GM18519 (cell line): ENCODE measurements at regions not wholly inside any gene's neighbourhood (a gene's known extent, or its start where the extent isn't known, plus 50 kb on each side); places are given as distances from the start of the nearest gene placed in this dataset.
"Not testable (repeated sequence)": the region's sequence is repeated elsewhere in the genome, so short reads cannot be mapped to it uniquely, and the experiment has no call there.

Experiments used
- ATAC-seq: cut with Tn5 transposase; IDR thresholded peaks from one replicate; pipeline ENCODE4 v1.9.1; 2021; ENCODE audit warnings: mild to moderate bottlenecking, moderate library complexity; ENCODE audit not compliant: unreplicated experiment, low FRiP score

DNA sequence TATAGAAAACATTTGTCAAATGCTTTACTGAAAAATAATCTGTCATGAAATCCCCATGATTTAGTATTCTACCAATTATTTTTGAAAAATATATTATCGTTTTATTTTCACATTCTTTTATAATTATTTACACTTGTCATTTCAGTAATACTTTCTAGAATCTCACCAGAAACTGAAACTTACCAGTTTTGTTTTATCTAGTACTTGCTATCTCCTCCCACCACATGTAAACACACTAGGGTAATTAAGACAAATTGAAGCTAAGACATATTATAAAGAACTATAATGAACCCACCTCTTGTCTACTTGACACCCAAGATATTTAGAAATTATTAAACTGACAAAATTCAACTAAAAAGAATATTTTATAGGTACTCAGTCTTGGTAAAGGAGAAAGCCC, 51.5 kb upstream of the GRM3 start:
- ATAC-seq: peak; percentile 71

DNA sequence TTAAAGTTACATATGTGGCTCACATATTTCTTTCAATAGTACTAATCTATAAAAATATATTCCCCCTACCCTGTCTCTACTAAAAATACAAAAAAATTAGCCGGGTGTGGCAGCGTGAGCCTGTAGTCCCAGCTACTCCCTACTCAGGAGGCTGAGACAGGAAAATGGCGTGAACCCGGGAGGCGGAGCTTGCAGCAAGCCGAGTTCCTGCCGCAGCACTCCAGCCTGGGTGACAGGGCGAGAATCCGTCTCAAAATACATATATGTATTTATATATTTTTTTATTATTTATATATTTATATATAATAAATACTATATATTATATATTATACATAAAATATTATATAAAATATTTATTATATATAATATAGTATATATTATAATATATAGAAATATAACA, 69.7 kb upstream of the GRM3 start:
- ATAC-seq: no peak

DNA sequence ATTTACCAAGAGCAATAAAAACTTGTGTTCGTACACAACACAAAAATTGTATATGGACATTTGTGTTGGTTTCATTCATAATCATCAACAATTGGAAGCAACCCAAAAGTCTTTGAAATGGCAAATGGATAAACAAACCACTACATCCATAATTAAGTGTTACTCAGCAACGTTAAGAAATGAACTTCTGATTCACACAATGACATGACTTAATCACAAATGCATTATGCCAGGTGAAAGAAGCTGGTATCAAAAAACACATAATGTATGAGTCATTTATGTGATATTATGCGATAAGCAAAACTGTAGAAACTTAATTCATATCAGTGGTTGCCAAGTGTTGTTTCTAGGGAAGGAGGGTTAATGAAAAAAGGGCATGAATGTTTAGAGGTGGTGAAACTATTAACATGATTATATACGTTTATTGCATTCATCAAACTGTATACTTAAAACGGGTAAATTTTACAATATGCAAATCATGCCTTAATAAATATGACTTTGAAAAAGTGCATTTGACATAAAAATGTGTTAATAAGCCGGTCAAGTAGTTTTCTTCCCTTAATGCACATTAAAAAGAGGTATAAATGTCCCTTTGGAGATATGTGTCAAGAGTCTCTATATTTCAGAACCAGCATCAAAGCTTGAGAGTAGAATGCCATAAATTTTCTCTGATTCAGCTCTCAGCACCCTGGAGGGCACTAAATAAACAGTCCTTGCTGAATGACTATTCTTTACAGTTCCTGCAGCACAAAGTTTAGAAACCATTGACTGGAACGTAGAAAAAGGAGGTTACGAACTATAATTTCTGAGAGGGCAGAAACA, 84.8 kb upstream of the GRM3 start:
- no peak for ATAC-seq

DNA sequence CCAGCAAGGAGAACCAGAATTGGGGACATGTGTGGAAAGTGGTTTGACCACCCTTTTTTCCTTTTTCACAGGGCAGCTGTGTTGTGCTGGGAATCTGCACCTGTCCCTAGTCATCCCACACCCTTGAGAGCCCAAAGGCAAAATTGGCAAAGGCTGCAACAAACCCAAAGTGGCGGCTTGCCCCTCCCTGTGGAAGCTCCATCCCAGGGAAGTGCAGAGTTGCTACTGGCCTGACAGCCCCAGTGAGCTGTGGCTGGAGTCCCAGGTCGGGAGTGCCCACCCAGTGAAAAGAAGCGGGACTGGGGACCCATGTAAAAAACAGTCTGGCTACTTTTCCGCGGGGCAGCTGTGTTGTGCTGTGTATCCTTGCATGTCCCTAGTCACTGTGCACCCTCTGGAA, 109.1 kb upstream of the GRM3 start:
- no peak for ATAC-seq

DNA sequence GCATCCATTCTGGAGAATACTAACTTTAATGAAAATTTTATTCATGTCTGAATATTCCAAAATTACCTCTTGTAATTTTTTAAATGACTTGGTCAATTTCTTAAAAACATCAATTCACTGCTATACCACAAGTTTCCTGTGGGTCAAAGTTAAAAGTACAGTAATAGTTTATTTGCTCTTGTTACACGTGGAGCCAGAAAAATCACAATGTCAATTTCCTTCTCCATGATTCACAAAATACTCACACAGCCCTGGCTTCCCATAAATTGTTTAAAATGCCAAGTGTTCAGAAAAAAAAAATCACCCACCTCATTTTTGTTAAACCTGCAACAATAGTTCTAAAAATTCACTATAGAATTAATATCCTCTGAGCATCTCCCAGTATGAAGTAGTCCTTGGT, 139.5 kb upstream of the GRM3 start:
- ATAC-seq: no peak

DNA sequence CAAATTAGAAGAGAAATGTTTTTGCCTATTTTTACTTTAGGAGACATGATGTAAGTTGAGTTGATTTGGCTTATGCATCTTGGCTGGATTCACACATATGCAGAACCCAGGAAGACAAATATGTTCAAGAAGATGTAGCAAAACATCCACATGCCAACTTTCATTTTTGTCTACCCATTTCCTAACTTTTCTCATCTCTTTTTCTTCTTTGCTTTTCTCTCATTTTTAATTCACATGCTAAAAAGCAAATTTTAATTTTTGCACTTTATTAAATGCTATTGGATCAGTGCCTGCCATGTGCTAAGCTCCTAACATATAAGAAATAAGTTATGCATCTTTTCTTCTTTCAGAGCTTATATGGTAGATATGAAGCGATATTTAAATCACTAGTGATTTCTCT, 143.7 kb upstream of the GRM3 start:
- ATAC-seq: no peak

DNA sequence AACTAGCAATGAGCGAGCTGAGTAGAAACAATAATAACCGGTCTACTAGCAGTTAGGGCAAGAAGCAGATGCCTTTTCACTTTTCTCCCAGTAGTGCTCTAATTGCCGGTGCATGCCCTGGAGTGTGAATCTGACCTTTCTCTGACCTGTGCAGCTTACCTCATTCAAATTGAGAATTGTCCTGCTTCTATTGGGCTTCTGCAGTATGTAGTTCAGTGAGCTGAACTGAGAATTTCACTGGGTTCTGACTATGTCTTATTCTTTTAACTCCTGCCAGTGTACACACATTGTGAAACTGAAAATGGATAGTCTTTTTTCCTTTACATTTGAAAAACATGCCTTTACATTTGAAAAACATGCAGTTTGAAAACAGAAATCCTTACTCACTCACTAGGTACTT, 157.9 kb upstream of the GRM3 start:
- no peak for ATAC-seq

DNA sequence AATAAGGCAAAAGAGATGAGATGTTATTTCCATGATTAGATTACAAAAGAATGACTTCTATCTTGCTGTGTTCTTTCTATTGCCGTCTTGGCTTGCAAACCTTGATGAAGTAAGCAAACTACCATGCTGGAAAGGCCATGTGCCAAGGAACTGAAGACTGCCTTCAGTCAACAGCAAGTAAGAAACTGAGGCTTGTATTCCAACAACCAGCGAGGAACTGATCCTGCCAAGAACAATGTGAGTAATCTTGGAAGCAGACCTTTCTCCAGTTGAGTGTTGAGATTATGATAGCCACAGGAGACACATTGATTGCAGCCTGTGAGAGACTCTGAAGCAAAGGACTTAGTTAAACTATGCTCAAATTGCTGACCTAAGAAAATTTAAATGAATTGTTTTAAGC, 164.6 kb upstream of the GRM3 start:
- ATAC-seq: no peak

DNA sequence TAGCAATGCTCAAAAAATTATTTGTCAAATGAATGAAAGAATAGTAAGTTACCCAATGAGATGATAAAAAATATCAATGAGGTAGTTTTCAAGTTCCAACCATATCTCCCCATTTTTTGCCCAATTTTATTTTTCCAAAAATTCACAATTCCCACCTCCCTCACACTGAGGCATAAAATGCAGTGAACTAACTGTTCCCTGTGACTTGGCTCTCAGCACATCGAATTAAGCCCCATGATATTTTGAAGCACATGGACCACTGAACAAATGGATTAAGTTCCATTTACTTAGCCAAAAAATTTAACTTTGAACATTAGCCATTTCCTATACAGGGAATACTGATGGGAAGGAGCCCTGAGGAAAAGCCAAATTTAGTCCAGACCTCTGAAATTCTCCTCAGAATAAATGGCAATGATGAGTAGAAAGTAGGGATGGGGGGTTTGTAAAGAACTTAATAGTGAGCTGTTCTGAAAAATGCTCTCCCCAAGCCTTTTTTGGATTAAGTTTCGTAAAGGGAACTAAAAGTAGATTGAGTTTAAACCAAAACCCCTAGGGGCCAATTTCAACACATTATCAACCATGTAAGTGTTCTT, 166.3 kb upstream of the GRM3 start:
- no peak for ATAC-seq

DNA sequence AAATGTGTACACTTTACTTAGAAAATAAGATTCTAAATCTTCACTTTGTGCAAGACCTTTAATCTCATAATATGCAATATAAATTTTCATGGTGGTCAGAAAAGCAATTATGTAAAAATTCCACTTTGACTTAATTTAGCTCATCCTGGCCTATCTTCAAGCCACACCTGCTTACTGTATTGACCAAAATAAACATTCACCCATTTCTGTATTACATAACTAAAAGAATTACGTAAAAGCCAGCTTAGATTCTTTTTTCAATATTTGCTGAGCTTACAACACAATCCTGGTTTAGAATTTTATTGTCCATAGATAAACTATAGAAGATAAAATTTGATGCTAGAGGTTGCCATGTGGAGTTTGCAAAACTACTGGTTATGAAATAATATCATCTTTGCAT, 172.9 kb upstream of the GRM3 start:
- ATAC-seq: no peak

DNA sequence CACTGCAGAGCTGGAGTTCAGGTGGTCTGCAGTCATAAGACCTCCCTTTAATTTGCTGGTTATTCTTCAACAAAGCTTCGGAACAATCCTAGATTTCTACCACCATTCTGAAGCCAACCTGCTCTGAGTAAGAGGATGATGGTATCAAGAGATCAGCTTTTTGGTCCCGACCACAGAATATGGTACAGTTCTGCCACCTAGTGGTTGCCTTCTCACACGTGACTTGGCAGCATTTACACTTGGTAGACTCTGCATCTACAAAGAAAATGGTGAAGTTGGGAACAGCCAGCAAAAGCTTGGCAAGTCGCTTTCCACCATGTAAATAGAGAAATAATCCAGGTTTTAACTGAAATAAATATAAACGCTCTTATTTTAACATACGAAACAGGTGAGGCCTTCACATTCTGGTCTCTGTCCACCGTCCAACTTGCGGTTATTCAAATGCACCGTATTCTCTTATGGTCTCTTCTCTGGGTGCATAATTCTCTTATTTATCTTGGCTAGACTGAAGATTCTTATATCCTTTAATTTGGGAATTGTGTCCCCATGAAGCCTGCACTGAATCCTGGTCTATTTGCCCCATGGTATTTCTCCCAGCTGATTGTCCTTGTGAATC, 173.9 kb upstream of the GRM3 start:
- peak; percentile 99 for ATAC-seq

DNA sequence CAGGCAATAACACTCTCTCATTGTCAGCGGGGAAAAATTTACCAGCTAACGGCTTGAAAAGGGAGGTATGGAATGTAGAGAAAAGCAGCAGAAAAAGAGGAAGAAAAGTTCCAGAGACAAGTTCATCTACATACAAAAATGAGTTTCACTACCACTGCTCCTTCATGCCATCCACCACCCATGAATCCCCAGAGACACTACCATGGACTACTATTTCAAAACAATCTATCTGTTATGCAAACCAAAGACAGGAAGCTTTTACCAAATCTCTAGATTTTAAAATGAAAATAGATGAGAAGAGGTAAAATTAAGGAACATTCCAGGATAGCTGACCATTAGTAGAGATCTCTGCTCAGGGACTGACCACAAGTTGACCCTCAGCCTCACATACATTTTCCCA, 189.0 kb upstream of the GRM3 start:
- no peak for ATAC-seq

DNA sequence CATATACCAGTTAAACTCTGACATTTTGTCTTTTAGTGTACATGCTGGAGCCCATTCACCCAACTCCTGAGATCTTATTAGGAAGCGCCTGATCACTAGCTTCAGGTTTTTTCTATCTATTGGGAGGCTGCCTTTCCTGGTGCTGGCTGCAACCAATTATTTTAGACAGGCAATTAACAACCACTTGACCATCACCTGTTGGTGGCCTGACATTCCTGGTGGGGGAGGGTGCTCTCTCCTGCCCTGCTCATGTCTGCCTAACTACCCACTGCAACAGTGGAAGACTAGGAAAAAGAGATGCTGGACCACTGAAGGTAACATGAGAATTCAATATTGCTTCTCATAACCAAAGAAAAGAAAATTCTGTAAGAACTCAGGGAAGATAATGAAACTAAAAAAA, 190.3 kb upstream of the GRM3 start:
- ATAC-seq: no peak

DNA sequence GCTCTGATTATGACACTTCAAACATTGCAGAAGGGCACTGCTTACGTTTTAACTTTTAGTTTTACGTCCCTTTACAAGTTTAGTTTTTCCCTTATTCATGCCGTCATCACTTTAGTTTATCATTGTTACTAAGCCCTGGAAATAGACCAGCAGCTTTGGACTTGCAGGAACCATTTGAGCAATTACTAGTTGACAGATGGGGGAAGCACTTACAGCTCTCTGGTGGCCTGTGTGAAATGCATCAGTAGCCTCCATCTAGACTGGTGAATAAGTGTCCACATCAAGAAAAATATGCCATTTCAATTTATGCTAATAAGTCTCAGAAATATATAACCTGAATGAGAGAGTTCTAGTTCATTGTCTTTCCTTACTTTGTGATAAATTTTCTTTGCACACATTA, 194.9 kb upstream of the GRM3 start:
- no peak for ATAC-seq

DNA sequence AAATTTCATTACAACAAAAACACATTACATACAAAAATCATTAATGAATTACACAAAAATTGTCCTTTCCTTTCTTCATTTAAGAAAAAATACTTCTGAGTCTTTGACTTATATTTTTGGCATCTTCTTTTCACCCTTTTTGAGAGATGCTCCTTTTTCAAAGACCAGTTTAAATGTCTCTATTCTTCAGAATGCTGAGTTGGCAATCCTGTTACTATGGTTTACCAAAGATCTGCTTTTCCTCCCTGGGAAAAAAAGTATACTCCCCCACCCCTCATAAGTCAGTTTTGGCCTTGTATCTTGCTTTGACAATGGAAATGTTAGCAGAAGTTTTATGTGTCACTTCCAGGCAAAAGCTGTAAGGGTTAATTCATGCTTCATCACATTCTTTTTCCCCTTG, 198.4 kb upstream of the GRM3 start:
- ATAC-seq: no peak

DNA sequence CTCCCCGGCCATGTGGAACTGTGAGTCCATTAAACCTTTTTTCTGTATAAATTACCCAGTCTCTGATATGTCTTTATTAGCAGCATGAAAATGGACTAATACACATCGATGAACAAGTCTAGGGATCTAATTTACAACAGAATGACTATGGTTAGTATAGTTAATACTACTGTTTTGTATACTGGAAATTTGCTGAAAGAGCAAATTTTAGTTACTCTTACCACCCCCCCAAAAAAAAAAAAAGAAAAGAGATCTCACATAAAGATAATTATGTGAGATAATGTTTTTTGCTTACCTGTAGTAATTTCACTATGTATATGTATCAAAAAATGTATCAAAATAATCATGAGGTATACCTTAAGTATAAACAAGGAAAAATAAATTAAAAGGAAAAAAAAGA, 199.5 kb upstream of the GRM3 start:
- no peak for ATAC-seq

DNA sequence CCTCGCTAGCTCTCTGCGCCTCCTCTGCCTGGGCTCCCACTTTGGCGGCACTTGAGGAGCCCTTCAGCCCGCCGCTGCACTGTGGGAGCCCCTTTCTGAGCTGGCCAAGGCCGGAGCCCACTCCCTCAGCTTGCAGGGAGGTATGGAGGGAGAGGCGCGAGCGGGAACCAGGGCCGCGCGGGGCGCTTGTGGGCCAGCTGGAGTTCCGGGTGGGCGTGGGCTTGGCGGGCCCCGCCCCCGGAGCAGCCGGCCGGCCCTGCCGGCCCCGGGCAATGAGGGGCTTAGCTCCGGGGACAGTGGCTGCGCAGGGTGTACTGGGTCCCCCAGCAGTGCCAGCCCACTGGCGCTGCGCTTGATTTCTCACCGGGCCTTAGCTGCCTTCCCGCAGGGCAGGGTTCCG, 203.3 kb upstream of the GRM3 start:
- ATAC-seq: not testable (repeated sequence)

DNA sequence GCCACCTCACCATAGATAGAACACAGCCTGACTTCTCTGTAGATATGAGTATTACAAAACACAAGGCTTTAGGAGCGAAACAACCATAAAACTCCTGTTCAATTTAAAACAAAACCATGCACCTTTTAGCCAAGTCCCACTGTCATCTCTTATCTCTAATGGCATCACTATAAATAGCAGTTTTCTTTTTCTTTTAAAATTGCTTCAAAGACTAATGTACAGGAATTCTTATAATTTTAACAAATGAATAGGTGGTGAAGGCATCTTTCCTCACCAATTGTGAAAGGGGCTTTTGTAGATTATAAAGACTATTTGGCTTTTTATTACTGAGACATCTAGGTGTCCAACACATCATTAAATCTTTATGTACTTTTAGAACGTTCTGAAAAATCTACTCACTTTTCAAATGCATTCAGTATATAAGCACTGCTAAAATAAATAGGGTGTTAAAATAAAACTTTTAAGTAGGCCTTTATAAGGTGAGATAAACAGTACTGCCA, 205.7 kb upstream of the GRM3 start:
- no peak for ATAC-seq

DNA sequence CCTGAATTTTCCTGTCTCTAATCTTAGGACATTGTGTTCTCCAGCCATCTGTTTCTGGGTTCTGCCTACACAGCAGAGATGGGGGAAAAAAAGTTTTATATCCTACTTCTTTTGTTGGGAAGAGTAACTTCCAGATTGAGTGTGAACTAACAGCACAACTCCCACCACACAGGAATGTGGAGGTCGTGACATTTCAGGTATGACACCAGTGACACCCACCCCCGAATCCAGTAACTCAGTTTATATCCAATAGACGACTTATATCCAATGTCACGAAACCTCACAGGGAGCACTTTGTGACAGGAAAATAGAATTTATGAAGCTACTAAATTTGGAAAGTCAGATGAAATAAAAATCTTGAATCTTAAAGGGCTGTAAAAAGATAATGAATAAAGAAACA, 211.9 kb upstream of the GRM3 start:
- ATAC-seq: no peak

DNA sequence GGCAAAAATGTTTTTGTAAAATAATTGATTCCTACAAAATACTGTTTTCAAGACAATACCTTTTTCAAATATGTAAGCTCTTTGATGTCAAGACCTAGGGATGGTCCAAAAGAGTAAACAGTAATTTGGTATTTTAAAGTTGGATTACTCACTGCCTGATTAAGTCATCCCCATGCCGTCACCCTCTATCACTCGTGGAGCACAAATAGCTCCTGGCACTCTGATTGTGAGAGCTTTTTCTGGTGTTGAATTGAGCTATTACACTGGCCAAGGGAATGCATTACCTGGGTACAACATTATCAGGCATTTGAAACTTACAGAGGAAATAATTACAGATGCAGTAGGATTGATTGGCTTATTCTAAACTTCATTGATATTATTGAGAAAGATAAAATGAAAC, 231.9 kb upstream of the GRM3 start:
- ATAC-seq: no peak

DNA sequence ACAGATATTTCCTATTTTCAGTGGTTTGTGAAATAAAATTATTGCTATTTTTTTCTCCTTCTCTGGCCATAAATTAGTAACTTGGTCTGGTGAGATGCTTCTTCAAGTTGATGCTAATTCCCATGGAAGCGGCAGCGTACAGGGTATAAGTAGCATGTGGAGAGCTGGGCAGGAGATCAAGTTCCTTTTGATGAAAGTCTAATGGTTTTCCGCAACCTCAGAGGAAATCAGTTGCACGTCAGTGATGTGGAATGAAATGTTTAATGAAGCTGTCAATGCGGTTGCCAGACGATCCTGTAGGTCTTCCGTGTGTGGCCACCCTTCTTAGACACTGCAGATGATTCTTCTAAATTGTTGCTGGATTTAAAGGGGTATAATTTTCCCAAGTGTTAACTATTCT, 236.4 kb upstream of the GRM3 start:
- no peak for ATAC-seq

DNA sequence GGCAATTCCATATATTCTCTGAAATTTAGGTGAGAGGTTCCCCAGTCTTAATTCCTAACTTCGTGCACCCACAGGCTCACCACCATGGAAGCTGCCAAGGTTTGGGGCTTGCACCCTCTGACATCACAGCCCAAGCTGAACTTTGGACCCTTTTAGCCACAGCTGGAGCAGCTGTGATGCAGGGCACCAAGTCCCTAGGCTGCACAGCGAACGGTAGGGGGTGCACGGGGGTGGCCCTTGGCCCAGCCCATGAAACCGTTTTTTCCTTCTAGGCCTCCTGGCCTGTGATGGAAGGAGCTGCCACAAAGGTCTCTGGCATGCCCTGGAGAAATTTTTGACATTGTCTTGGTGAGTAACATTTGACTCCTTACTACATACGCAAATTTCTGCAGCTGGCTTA, 251.9 kb upstream of the GRM3 start:
- no peak for ATAC-seq
